Nephron progenitor cell (in vitro differentiated cells): ENCODE measurements at regions not wholly inside any gene's neighbourhood (a gene's known extent, or its start where the extent isn't known, plus 50 kb on each side); places are given as distances from the start of the nearest gene placed in this dataset.

Source experiments
- DNase-seq: peaks from one replicate; pipeline ENCODE4 v3.0.0; 2021
- H3K27ac Mint-ChIP-seq: 2 replicates; pipeline ENCODE4 v1.8.0; 2021; ENCODE audit warnings: mild to moderate bottlenecking, moderate library complexity, mixed read lengths
- H3K27me3 Mint-ChIP-seq: 2 replicates; pipeline ENCODE4 v1.8.0; 2021; ENCODE audit warnings: mild to moderate bottlenecking, low read depth, mixed read lengths; ENCODE audit not compliant: poor library complexity
- H3K36me3 Mint-ChIP-seq: 2 replicates; pipeline ENCODE4 v1.8.0; 2021; ENCODE audit warnings: low read depth, mixed read lengths
- H3K4me1 Mint-ChIP-seq: 2 replicates; pipeline ENCODE4 v1.8.0; 2021; ENCODE audit warnings: mixed read lengths
- H3K4me3 Mint-ChIP-seq: 2 replicates; pipeline ENCODE4 v1.8.0; 2021; ENCODE audit warnings: mild to moderate bottlenecking, moderate library complexity, mixed read lengths
- H3K9me3 Mint-ChIP-seq: 2 replicates; pipeline ENCODE4 v1.8.0; 2021; ENCODE audit warnings: mild to moderate bottlenecking, moderate library complexity, mixed read lengths
- TF ChIP-seq, protein P1 (sequence below): fragments of 200-600 bp; sonication (generic); IDR thresholded peaks from 2 replicates; pipeline ENCODE4 v1.5.0; 2021; ENCODE audit warnings: antibody characterized with exemption

DNA sequence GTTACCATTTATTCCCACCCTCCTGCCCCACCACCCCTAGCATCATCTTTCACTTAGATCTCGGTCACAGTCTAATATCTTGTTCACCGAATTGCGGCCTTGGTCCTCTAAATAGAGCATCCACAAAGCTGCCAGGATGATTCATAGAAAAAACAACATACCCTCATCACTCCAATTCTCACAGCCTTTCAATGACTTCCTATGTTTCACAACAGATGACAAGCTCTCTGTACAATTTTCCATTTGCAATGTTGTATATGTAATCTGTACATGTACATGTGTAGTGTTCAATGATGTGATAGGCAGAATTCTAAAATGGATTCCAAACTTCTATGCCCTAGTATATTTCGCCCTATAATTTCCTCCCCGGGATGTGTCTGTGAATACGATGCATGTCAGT is 675.6 kb upstream of the CELF4 start:
- H3K36me3 Mint-ChIP-seq = no peaks in the 10 kb centered on the region
- H3K4me3 Mint-ChIP-seq = no peak overlapping the region
- H3K9me3 Mint-ChIP-seq = peaks cover 3% of the 10 kb centered on the region
- no peak overlapping the region for H3K27ac Mint-ChIP-seq
- peaks cover 3% of the 10 kb centered on the region for H3K27me3 Mint-ChIP-seq
- DNase-seq = no peak
- TF ChIP-seq, protein P1, sequence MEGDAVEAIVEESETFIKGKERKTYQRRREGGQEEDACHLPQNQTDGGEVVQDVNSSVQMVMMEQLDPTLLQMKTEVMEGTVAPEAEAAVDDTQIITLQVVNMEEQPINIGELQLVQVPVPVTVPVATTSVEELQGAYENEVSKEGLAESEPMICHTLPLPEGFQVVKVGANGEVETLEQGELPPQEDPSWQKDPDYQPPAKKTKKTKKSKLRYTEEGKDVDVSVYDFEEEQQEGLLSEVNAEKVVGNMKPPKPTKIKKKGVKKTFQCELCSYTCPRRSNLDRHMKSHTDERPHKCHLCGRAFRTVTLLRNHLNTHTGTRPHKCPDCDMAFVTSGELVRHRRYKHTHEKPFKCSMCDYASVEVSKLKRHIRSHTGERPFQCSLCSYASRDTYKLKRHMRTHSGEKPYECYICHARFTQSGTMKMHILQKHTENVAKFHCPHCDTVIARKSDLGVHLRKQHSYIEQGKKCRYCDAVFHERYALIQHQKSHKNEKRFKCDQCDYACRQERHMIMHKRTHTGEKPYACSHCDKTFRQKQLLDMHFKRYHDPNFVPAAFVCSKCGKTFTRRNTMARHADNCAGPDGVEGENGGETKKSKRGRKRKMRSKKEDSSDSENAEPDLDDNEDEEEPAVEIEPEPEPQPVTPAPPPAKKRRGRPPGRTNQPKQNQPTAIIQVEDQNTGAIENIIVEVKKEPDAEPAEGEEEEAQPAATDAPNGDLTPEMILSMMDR = no peak
- no peaks in the 10 kb centered on the region for H3K4me1 Mint-ChIP-seq

DNA sequence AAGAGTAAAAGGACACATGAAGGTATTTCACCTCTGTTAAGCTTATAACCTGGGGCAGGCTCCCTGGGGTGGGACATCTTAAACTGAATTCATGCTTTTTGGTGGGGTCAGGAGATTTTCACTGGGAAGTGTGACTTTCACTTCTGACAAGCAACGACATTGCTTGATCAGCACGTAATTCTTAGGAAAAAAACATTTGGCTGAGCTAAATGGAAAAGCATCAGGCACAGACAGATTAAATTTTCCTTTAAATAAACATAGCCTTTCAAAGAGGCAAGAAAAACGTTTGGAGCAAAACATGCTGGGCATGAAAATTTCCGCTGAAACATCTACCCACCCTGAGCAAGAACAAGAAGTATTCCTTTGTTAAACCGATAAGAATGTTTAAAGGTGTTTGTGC is 674.0 kb upstream of the CELF4 start:
- no peak for DNase-seq
- H3K9me3 Mint-ChIP-seq = peaks cover 3% of the 10 kb centered on the region
- no peaks in the 10 kb centered on the region for H3K36me3 Mint-ChIP-seq
- H3K4me3 Mint-ChIP-seq = no peak overlapping the region
- H3K27ac Mint-ChIP-seq = no peak overlapping the region
- H3K27me3 Mint-ChIP-seq = peaks cover 3% of the 10 kb centered on the region
- no peaks in the 10 kb centered on the region for H3K4me1 Mint-ChIP-seq
- TF ChIP-seq, protein P1 = no peak

DNA sequence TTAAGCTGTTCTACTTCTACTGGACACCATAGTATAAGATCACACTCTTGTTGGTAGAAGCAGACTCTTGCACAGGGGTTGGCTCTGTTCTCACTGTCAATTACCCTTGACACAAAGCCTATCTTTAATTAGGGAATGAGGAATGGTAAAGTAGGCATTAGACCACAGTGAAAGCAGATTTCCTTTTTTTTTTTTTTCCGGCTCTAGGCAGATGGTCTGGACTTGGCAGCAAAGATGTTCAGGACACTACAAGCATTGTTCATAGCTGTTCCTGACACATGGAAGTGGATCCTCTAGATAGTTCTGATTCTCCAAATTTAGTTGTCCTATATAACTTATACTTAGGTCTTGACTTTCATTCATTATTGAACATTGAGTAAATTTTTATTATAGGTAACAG is 672.2 kb upstream of the CELF4 start:
- H3K4me1 Mint-ChIP-seq = no peaks in the 10 kb centered on the region
- no peak for DNase-seq
- peaks cover 3% of the 10 kb centered on the region for H3K9me3 Mint-ChIP-seq
- peaks cover 3% of the 10 kb centered on the region for H3K27me3 Mint-ChIP-seq
- TF ChIP-seq, protein P1 = no peak
- no peak overlapping the region for H3K4me3 Mint-ChIP-seq
- no peaks in the 10 kb centered on the region for H3K36me3 Mint-ChIP-seq
- no peak overlapping the region for H3K27ac Mint-ChIP-seq

DNA sequence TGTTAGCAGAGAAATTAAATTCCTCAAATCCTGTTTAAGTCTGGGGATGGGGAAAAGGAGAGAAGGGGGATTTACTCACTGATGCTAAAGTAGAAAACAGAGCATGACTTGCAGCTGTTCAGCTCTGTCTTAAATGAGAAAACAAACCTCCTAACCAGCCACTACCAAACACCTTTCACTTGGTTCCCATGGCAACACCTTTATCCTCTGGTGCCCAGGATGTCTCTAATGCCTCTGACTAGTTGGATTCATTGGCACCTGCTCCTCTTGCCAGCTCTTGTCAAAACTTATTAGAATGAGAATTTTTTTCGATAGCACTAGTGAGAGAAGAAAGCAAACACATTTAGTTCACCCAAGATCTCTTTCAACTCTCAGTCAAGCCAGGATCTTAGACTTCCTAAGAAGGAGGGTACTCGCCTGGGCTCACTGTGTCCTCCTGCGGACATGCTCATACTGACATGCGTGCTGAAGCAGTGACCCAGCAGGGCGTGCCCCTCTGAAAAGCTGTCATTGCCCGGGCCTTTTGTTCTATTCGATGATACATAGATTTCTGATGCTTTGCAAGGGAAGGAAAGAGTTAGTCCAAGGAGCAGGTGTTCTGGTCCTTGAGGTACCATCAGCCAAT is 656.0 kb upstream of the CELF4 start:
- H3K4me3 Mint-ChIP-seq = no peak overlapping the region
- no peaks in the 10 kb centered on the region for H3K9me3 Mint-ChIP-seq
- no peaks in the 10 kb centered on the region for H3K4me1 Mint-ChIP-seq
- H3K36me3 Mint-ChIP-seq = no peaks in the 10 kb centered on the region
- TF ChIP-seq, protein P1 = no peak
- H3K27ac Mint-ChIP-seq = no peak overlapping the region
- no peaks in the 10 kb centered on the region for H3K27me3 Mint-ChIP-seq
- DNase-seq = no peak

DNA sequence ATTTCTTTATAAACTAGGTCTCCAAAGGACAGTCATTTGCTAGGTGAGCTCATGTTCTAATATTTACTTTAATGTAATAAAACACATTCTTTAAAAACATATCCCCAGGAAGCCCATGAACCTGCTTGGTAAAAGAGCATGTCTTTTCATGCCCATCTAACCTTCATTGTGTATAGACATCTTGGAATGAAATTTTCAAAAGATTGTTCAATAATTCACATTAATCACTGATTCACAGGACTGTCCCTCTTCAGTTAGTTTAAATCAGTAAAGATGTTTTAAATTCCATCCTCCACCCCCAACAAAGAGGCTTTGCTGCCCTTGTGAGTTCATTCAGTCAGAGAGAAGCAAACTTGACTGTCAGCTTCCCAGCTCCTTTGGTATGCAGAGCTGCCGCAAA is 633.4 kb upstream of the CELF4 start:
- no peaks in the 10 kb centered on the region for H3K4me1 Mint-ChIP-seq
- H3K27me3 Mint-ChIP-seq = peaks cover 13% of the 10 kb centered on the region
- TF ChIP-seq, protein P1 = no peak
- H3K27ac Mint-ChIP-seq = no peak overlapping the region
- no peaks in the 10 kb centered on the region for H3K9me3 Mint-ChIP-seq
- H3K4me3 Mint-ChIP-seq = no peak overlapping the region
- DNase-seq = no peak
- no peaks in the 10 kb centered on the region for H3K36me3 Mint-ChIP-seq

DNA sequence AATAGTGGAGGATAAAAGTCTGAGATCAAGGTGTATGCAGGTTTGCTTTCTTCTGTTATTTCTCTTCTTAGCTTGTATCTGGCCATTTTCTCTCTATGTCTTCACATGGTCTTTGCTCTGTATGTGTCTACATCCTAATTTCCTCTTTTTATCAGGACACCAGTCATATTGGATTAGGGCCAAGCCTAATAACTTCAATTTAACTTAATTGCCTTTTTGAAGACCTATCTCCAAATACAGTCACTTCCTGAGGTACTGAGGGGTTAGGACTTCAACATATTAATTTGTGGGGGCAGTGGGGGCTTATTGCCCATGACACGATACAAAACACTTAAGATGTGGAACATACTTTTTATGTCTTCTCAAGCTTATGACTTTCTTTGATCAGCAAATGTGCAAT is 632.9 kb upstream of the CELF4 start:
- TF ChIP-seq, protein P1 = no peak
- Mint-ChIP-seq H3K4me3 (no peak overlapping the region), H3K36me3 (no peaks in the 10 kb centered on the region), H3K27me3 (peaks cover 9% of the 10 kb centered on the region), H3K27ac (no peak overlapping the region), H3K9me3 (no peaks in the 10 kb centered on the region), H3K4me1 (no peaks in the 10 kb centered on the region)
- DNase-seq = no peak
